SK-MEL-5 (cell line): ENCODE measurements at regions not wholly inside any gene's neighbourhood (a gene's known extent, or its start where the extent isn't known, plus 50 kb on each side); places are given as distances from the start of the nearest gene placed in this dataset.
A peak's percentile ranks its signal among the peaks of the same experiment; 100 is the strongest.
"Not testable (repeated sequence)": the region's sequence is repeated elsewhere in the genome, so short reads cannot be mapped to it uniquely, and the experiment has no call there.

Experiments
- DNase-seq: peaks from one replicate; pipeline ENCODE4 v3.0.0-alpha.2; 2016; ENCODE audit warnings: low read depth, low spot score
- in situ Hi-C: cut with HindIII; loops from 2 replicates; pipeline ENCODE4 v1.10.0; 2016; ENCODE audit warnings: low sequenced_read_pairs, high pct_unique_total_duplicates, low pct_unique_long_range_greater_than_20kb

DNA sequence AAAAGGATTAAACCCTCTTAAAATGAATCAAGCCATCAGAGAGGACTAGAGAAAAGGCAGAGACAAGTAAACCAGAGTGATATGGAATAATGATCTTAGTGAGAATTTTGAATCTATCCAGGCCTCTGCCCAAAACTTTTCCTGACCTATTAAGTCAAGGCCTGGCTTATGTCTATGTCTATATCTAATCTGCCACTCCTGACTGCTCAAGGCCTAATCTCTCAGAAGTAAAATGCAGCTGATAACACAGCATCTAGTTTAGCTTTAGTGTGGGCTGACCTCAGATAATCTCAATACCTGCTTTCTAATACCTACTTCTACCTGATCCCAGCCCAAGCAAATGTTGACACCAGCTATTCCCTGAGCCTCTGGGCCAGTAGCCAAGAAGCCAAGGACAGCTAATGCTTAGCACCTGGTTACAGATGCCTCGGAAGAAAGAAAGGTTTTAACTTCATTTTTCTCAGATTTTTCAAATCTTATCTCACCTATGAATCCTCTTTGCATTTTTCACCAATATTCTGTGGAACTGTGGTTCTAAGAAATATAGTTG lies 1472.5 kb upstream of the SEL1L start:
- in situ Hi-C loops, result no loop called here
- DNase-seq, result no peak

DNA sequence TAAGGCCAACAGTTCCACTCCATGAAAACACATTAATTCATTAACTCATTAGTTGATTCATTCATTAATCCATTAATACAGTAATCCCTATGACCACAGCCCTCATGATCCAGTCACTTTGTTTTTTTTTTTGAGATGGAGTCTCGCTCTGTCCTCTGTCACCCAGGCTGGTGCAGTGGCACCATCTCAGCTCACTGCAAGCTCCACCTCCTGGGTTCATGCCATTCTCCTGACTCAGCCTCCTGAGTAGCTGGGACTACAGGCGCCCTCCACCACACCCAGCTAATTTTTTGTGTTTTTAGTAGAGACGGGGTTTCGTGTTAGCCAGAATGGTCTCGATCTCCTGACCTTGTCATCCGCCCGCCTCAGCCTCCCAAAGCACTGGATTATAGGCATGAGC lies 1473.4 kb upstream of the SEL1L start:
- in situ Hi-C loops, DNase-seq: not testable (repeated sequence)

DNA sequence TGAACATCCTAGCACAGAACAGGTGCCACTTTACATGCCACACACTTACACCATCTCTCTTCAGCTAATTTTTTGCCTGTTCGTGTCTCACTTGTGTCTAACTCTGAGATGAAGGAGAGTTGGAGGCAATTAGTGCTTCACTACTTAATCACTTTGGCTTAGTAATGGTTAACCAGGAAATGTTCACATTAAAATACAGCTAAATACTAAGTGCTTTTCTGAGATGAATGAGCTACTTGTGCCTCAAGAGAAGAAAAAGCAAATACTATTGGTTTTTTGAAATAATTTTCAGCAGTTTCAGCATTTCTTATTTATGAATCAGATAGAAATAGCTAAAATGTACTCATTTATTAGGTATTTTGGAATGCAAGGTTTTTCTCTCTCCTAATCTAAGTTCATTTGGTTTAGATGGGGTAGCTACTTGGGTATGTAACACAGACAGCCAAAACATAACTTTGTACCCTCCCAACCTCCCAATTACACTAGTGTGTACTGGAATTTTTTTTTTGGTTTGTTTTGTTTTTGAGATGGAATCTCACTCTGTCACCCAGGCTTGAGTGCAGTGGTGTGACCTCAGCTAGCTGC lies 1474.1 kb upstream of the SEL1L start:
- in situ Hi-C loops, result no loop called here
- DNase-seq, result no peak

DNA sequence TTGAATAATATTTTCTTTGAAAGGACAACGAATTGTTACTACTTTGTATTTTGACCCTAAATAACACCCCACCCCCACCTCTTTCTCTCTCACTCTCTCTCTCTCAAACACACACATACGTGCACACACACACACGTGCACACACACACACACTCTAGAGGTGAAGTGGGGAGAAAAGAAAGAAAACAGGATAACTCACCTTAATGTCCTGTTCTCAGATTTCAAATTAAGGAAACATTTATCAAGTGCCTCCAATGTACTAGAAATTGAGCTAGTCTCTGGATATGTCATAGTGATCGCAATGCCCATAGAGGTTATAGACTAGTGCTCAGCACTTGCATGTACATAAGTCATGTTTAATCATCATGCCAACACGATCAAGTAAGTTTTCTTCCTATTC lies 1483.6 kb upstream of the SEL1L start:
- no peak for DNase-seq
- in situ Hi-C loops, result no loop called here

DNA sequence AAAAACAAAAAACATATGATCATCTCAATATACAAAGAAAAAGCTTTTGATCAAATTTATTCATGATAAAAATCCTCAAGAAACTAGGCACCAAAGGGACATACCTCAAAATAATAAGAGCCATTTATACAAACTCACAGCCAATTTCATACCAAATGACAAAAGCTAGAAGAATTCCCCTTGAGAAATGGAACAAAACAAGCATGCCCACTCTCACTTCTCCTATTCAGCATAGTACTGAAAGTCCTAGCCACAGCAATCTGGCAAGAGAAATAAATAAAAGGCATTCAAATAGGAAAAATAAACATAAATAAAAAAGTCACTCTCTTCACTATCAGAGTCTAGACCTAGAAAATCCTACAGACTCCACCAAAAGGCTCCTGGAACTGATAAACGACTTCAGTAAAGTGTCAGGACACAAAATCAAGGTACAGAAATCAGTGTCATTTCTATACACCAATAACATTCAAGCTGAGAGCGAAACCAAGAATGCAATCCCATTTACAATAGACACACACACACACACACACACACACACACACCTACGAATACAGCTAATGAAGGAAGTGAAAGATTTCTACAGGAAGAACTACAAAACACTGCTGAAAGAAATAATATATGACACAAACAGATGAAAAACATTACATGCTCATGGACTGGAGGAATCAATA lies 1486.2 kb upstream of the SEL1L start:
- DNase-seq, result no peak
- in situ Hi-C loops, result no loop called here

DNA sequence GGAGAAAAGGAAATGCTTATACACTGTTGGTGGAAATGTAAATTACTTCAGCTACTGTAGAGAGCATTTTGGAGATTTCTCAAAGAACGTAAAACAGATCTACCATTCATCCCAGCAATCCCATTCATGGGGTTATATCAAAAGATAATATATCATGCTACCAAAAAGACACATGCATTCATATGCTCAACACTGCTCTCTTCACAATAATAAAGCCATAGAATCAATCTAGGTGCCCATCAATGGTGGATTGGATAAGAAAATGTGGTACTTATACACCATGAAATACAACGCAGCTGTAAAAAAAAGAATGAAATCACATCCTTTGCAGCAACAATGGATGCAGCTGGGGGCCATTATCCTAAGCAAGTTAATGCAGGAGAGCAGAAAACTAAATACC lies 1487.7 kb upstream of the SEL1L start:
- in situ Hi-C loops, result no loop called here

GRCh38 chr14:83023369-83023768 lies 1489.7 kb upstream of the SEL1L start:
- in situ Hi-C loops, result no loop called here
- DNase-seq, result no peak

More for the DNA sequence above, 1487.7 kb upstream of the SEL1L start:
- DNase-seq, result no peak

DNA sequence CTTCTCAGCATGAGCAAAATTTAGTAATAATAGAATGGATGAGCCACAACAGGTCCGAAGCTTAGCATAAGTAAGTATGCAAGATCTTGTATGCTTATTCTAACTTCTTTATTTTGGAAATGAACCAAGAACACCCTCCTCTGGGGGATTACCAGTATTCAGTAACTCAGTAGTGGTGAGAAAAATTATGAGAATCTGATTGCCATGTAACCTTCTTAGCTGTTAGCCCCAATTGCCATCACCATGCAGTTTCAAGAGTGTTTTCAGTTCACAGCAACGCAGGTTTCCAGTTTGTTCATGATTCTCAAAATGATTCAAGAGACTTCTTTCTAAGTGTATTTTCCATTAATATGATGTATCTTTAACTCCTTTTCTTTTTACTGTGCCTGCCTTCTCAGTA lies 1507.6 kb upstream of the SEL1L start:
- in situ Hi-C loops, result no loop called here
- DNase-seq, result no peak

DNA sequence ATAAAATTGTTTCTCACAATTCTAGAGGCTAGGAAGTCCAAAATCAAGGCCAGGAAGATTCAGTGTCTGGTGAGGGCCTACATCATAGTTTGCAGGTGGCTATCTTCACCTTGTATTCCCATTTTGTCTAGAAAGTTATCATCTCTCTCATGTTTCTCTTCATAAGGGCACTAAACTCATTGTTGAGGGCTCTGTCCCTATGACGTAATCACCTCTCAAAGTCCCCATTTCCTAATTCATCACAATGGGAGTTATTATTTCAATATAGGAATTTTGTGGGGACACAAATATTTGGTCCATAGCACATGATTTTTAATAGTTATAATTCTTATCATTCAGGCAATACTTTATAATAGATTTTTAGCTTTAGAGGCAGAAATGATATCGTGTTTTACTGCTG lies 1509.2 kb upstream of the SEL1L start:
- in situ Hi-C loops, result no loop called here
- no peak for DNase-seq

DNA sequence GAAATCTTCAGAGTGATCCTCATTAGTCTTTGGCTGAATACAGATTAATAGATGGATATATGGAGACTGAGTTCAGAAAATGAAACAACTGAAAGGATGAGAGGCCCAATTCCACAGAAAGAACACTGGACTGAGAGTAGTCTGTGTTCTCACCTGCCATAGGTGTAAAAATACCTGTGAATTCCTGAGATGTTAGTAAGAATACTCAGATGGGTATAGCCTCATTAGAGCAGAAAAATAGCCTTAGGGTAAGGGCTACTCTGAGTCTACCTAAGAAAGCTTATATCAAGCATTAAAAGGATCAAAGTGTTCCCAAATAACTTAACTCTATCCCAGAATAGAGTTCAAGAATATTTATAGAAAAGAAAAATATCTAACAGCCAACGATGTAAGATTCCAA lies 1510.3 kb upstream of the SEL1L start:
- in situ Hi-C loops, result no loop called here
- DNase-seq, result no peak

- in situ Hi-C loops, result no loop called here
- DNase-seq, result no peak
Observed at GRCh38 chr14:83047059-83047830, 1513.6 kb upstream of the SEL1L start.

DNA sequence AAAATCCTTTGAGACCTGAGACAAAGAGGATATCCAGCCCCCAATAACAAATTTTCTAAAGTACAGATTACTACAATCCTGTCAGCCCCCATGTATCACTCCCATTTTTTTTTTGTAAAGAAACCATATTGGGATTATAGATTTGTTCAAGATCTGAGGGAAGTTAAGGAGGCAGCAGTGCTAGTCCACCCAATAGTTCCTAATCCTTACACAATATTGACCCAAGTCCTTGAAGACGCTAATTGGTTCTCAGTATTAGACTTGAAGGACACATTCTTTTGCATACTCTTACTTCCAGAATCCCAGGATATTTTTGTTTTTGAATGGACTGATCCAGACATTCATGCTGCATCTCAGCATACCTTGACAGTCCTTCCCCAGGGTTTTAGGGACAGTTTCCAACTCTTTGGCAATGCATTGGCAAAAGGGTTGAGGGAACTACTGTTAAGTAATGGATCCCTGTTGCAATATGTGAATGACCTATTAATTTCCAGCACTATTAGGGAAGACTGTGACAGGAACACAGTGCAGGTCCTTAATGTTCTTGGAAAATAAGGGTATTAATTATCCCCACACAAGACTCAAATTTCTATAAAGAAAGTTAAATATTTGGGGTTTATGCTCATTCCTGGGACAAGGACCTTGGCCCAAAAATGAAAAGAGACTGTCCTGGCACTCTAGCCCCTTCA lies 1519.5 kb upstream of the SEL1L start:
- in situ Hi-C loops, result no loop called here
- no peak for DNase-seq

GRCh38 chr14:83058068-83058467 lies 1524.4 kb upstream of the SEL1L start:
- no peak for DNase-seq
- in situ Hi-C loops, result no loop called here

- in situ Hi-C loops, result no loop called here
- peak; percentile 66 for DNase-seq
Observed at GRCh38 chr14:83071888-83072501, 1538.3 kb upstream of the SEL1L start.

DNA sequence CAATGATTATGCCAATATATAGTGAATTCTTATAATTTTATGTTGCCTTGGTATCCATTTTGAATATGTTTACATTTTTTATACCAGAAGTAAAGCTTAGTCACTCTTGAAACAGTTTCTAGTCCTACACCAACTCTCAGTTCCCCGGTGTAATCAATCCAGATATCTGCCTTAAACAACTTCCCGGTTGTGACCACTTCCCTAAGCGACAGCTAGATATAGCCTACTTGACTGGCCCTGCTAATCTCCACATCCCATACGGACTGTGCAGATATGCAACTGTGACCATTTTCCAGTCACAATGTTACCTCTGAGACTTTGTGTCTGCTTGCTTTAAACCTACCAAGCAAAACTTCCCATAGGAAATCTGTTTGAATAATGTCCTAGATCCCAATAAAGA lies 1551.5 kb upstream of the SEL1L start:
- no peak for DNase-seq
- in situ Hi-C loops, result no loop called here

- no peak for DNase-seq
- in situ Hi-C loops, result no loop called here
Observed at GRCh38 chr14:83085725-83086124, 1552.1 kb upstream of the SEL1L start.

DNA sequence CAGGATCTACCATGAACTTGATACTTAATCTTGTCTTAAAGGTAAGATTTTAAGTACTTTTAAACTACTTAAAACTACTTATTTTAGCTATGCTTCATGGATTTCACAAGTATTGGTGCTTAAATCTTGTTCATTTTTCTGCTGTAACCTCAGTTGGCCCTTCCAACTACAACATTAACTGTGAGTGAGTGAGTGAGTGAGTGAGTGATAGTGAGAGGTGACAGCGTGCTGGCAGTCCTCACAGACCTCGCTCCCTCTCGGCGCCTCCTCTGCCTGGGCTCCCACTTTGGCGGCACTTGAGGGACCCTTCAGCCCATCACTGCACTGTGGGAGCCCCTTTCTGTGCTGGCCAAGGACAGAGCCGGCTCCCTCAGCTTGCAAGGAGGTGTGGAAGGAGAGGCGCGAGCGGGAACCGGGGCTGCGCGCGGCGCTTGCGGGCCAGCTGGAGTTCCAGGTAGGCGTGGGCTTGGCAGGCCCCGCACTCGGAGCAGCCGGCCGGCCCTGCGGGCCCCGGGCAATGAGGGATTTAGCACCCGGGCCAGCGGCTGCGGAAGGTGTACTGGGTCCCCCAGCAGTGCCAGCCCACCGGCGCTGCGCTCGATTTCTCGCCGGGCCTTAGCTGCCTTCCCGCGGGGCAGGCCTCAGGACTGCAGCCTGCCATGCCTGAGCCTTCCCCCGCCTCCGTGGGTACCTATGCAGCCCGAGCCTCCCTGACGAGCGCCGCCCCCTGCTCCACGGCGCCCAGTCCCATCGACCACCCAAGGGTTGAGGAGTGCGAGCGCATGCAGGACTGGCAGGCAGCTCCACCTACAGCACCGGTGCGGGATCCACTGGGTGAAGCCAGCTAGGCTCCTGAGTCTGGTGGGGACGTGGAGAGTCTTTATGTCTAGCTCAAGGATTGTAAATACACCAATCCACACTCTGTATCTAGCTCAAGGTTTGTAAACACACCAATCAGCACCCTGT lies 1558.6 kb upstream of the SEL1L start:
- DNase-seq, in situ Hi-C loops: not testable (repeated sequence)
